ENCODE measurements at regions not wholly inside any gene's neighbourhood (a gene's known extent, or its start where the extent isn't known, plus 50 kb on each side); places are given as distances from the start of the nearest gene placed in this dataset.

- no peak overlapping the region for H3K4me3 ChIP-seq
- no peak for DNase-seq
- no peaks in the 10 kb centered on the region for H3K36me3 ChIP-seq
- TF ChIP-seq CTCF (IDR thresholded peaks at IDR 0.05): no peak
- no peak for ATAC-seq
- H3K27me3 ChIP-seq: no peaks in the 10 kb centered on the region
- intact Hi-C loops (cut with DNase I): no loop called here
- no peaks in the 10 kb centered on the region for H3K9me3 ChIP-seq
- no peaks in the 10 kb centered on the region for H3K4me1 ChIP-seq
- H3K27ac ChIP-seq: no peak overlapping the region
Measured at GRCh38 chr5:8333485-8333884, 464.5 kb downstream of the MTRR start.

- Histone ChIP-seq H3K27me3 (no peaks in the 10 kb centered on the region), H3K4me1 (no peaks in the 10 kb centered on the region), H3K4me3 (no peak overlapping the region), H3K9me3 (no peaks in the 10 kb centered on the region), H3K36me3 (no peaks in the 10 kb centered on the region), H3K27ac (no peak overlapping the region)
- DNase-seq: no peak
- intact Hi-C loops (cut with DNase I): no loop called here
- TF ChIP-seq CTCF (IDR thresholded peaks at IDR 0.05): no peak
- no peak for ATAC-seq
Measured at GRCh38 chr5:8333977-8334376, 465.0 kb downstream of the MTRR start.

GRCh38 chr5:8340261-8340660 is 471.3 kb downstream of the MTRR start:
- DNase-seq (no peak), ATAC-seq (peak; percentile 27)
- no peak for TF ChIP-seq CTCF (IDR thresholded peaks at IDR 0.05)
- Histone ChIP-seq H3K36me3 (no peaks in the 10 kb centered on the region), H3K9me3 (no peaks in the 10 kb centered on the region), H3K27me3 (no peaks in the 10 kb centered on the region), H3K4me1 (no peaks in the 10 kb centered on the region), H3K4me3 (no peak overlapping the region), H3K27ac (no peak overlapping the region)
- intact Hi-C loops (cut with DNase I): no loop called here

GRCh38 chr5:8340739-8341344 is 471.9 kb downstream of the MTRR start:
- intact Hi-C loops (cut with DNase I): no loop called here
- Histone ChIP-seq H3K4me3 (no peak overlapping the region), H3K9me3 (no peaks in the 10 kb centered on the region), H3K27me3 (no peaks in the 10 kb centered on the region), H3K36me3 (no peaks in the 10 kb centered on the region), H3K4me1 (no peaks in the 10 kb centered on the region), H3K27ac (no peak overlapping the region)
- DNase-seq (no peak), ATAC-seq (peak; percentile 27)
- TF ChIP-seq CTCF (IDR thresholded peaks at IDR 0.05): peak; percentile 50

GRCh38 chr5:8341406-8341805 is 472.5 kb downstream of the MTRR start:
- H3K36me3 ChIP-seq: no peaks in the 10 kb centered on the region
- H3K4me3 ChIP-seq: no peak overlapping the region
- ATAC-seq (no peak), DNase-seq (no peak)
- no peaks in the 10 kb centered on the region for H3K9me3 ChIP-seq
- TF ChIP-seq CTCF (IDR thresholded peaks at IDR 0.05): no peak
- no peaks in the 10 kb centered on the region for H3K27me3 ChIP-seq
- H3K4me1 ChIP-seq: no peaks in the 10 kb centered on the region
- intact Hi-C loops (cut with DNase I): no loop called here
- H3K27ac ChIP-seq: no peak overlapping the region

GRCh38 chr5:8347984-8348383 is 479.0 kb downstream of the MTRR start:
- ATAC-seq (no peak), DNase-seq (no peak)
- no peak overlapping the region for H3K4me3 ChIP-seq
- TF ChIP-seq CTCF (IDR thresholded peaks at IDR 0.05): no peak
- intact Hi-C loops (cut with DNase I): no loop called here
- no peaks in the 10 kb centered on the region for H3K36me3 ChIP-seq
- H3K4me1 ChIP-seq: no peaks in the 10 kb centered on the region
- no peaks in the 10 kb centered on the region for H3K9me3 ChIP-seq
- H3K27me3 ChIP-seq: no peaks in the 10 kb centered on the region
- H3K27ac ChIP-seq: no peak overlapping the region
